HG03108 (cell line): ENCODE measurements at regions not wholly inside any gene's neighbourhood (a gene's known extent, or its start where the extent isn't known, plus 50 kb on each side); places are given as distances from the start of the nearest gene placed in this dataset.

Experiments
- ATAC-seq: cut with Tn5 transposase; IDR thresholded peaks from one replicate; pipeline ENCODE4 v1.9.1; 2021; ENCODE audit warnings: moderate library complexity; ENCODE audit not compliant: unreplicated experiment

GRCh38 chr4:111537871-111538270 lies 607.4 kb upstream of the FAM241A start:
- no peak for ATAC-seq

GRCh38 chr4:111540671-111541070 lies 604.6 kb upstream of the FAM241A start:
- ATAC-seq: no peak

DNA sequence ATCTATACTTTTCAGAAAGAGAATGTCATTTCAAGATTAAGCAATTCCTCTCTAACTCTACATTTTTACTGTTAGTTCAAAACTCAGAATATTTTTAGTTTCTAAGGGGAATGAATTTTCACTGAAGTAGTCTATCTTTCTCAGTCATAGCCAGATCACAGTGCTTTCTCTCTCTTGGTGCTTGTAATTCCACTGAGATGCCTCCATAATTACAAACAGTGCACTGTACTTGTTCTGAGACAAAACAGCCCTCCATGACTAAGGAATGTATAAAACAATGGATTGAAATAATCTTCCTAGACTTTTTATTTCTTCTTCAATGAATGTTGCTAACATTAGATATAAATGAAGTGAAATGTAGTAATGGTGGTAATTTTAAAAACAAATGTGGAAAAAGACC lies 603.2 kb upstream of the FAM241A start:
- ATAC-seq: no peak

DNA sequence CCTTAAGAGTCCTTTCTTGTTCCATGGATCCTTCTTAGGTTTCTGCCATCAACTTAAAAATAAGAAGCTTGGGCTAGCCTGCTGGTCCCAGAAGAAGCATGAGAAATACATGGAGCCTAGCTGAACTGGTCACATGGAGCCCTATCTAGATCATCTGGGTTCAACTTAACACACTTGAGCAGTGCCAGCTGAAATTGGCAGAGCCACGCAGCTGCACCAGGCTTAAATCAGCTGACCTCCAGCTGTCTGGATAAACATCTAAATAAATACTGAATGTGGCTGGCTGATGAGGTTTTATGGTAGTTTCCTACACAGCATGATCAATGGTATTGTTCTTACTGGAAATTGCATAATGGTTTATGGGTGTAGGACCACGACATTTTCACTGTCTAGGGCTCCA lies 598.4 kb upstream of the FAM241A start:
- ATAC-seq: no peak

DNA sequence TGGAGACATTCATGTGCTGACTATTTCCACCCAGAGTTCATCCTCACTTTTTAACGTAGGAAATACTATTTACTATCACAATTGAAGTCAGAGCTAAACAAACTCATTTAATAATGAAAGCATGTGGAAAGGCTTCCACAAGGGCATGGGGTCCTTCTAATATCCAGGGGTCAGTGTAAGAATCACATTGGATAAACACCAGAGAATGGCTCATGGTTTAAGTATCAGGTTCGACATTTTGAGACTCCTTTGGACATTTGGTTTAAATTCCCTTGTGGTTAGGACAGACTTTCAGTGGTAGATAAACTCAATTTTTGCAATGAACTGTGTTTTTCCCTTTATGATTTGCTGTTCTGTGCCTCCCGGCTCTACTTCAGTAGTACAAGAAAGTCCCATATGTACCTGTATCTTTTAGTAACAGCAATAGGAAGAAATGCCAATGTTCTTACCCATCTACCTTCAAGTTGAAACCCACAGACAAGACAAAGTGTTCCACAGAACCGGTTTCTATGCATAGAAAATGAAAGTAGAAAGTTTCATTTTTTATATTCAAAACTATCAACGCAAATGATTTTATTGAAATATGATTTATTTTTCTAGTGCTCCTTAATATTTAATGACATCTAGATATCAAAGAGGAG lies 589.0 kb upstream of the FAM241A start:
- no peak for ATAC-seq

GRCh38 chr4:111556851-111557250 lies 588.4 kb upstream of the FAM241A start:
- no peak for ATAC-seq

DNA sequence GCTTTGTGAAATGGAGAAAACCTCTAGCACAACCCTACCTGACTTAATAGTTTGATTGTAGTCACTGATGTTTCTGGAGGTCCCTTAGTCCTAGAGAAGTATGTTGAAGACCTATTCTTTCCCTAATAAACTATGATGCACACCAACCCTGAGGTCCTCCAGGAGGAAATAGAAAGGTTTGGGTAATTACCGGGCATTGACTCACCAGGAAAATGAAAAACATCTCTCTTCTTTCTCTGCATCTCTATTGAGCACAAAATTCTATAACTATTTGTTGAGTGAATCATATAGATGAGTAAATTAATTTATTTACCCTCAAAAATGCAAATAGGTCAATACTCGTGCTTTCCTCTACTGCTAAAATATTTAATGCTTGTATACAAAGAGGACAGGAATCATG lies 582.4 kb upstream of the FAM241A start:
- ATAC-seq: no peak

- ATAC-seq: no peak
Measured at GRCh38 chr4:111572470-111572869, 572.8 kb upstream of the FAM241A start.

DNA sequence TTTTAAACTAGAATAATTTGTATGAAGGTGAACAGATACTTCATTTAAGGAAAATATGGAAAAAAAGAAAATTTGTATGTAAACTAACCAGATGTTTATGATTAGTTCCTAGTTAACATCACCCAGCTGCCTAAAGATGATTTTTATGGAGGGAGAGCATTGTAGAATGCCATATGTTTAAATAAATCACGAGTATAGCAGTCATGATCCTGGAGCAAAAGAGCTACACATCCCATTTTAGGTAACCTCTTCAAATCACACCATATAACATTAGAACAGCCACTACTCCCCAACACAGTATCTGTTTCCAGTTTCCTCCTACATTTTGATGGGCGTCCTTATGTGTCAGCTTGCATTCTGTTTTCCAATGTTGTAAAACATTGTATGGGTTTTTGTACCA lies 571.9 kb upstream of the FAM241A start:
- no peak for ATAC-seq

DNA sequence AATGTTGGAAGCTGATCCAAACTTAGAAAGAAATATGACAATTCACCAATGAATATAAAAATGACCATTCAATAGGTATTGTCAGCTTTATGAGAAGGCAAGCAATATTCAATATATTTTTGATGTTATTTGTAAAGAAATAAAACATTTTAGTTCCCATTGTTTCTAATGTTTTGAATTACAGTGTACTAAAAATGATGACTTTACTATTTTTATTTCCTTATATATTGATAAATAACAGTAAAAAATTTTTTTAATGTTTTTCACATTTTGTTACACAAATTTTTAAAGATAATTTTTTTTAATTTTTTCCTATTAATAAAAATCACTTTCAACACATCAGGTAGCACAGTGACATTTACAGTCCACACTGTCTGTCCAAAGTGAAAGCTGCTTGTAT lies 565.5 kb upstream of the FAM241A start:
- ATAC-seq: no peak

- ATAC-seq: no peak
Measured at GRCh38 chr4:111595456-111595855, 549.8 kb upstream of the FAM241A start.

DNA sequence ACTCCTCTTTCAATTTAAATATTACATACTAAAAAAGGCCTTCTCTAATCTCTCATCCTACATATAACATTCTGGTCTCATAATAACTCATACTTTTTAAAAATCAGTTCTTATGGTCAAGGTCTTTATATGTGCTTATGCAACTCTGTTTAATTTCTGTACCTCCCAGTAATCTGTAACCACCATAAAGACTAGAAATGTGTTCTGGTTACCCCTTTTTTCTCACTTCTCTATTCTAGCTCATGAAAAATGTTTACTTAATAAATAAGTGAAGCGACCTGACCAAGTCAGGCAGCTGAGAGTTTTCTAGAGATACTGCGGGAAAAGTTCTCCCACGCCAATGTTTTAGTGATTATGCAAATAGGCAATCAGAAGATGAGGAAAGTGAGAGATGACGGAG lies 548.8 kb upstream of the FAM241A start:
- ATAC-seq: no peak

DNA sequence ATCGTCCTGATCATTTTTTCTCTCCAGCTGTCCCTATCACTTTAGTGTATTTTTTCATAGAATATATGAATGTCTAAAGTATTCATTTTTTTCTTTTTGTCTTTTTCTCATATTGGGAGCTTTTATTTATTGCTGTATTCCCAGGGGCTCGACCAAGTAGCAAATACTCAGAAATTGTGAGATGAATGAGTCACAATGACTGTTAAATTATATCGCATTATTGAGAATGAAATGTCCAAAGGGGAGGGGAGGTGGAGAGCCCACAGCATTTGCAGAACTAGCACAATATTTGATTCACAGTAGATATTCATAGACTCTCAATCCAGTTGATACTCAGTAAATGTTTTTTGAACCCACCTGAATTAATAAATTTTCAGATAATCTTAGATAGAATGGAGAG lies 543.6 kb upstream of the FAM241A start:
- no peak for ATAC-seq

GRCh38 chr4:111602848-111603247 lies 542.4 kb upstream of the FAM241A start:
- no peak for ATAC-seq

GRCh38 chr4:111605111-111605510 lies 540.1 kb upstream of the FAM241A start:
- ATAC-seq: no peak

DNA sequence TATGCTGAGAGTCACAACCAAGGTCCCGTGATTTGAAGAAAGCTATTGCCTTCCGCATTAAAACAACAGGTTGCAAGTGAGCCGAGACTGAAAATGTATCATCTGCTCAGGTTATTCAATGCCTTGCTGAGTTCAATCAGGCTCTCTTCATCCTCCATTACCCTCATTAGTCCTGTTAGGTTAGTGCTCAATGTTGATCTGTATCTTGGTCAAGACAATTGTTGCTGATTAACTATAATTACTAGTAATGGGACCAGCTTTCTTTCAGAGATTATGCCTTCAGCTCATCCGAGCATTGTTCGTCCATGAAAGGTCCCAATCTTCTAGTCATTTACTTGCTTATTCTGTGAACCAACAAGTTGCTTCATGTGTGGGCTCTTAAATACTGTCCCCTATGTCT lies 534.6 kb upstream of the FAM241A start:
- no peak for ATAC-seq

DNA sequence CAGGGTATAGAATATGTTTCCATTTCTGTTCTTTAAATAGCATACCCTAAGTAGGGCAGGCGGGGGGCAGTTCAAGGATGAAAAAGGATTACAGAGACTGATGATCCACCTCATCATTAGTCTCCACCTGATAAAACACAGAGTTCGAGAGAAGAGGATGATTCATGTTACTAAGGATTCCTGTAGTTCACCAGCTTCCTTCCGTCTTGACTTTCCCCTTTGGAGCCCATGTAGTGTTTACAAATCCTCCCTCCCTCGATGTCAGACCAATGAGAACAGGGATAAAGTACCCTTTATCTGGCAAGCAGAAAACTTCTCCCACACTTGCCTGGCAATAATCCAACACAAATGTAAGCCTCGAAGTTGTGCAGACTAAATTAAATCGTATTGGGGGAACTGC lies 526.3 kb upstream of the FAM241A start:
- no peak for ATAC-seq

- ATAC-seq: no peak
Measured at GRCh38 chr4:111628437-111628836, 516.8 kb upstream of the FAM241A start.

- no peak for ATAC-seq
Measured at GRCh38 chr4:111630705-111631104, 514.5 kb upstream of the FAM241A start.

DNA sequence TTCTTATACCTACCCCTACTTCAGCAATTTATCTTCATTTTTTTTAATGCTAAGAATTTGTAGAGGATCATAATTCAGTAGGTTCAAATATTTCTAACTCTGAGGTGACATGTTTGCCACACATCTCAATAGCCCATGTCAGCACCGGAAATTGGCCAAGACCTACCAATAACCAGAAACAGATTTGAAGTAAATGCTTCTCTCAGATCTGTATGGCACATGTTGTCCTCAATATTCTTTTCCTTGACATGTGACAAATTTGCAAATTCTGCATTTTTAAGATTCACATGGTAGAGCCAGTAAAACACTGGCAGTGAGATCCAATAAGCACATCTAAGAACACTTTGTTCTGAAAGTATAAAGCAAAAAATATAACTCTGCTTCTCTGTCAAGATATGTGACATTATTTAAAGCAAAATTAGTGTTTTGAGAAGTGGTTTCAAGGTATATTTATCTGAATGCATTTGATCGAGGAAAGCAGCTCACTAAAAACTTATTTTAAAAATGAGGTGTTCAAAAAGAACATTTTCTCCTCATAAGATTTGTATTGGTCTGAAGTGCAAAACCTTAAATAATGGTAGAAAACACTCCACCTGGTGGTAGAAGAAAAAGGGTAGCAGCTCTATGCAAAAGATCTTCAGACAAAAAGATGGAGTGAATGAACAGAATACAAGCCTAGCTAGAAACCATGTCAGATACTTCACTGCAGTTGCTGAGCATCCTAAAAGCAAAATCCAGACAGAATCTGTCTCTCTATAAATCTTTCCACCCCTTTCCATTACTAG lies 513.8 kb upstream of the FAM241A start:
- ATAC-seq: no peak

DNA sequence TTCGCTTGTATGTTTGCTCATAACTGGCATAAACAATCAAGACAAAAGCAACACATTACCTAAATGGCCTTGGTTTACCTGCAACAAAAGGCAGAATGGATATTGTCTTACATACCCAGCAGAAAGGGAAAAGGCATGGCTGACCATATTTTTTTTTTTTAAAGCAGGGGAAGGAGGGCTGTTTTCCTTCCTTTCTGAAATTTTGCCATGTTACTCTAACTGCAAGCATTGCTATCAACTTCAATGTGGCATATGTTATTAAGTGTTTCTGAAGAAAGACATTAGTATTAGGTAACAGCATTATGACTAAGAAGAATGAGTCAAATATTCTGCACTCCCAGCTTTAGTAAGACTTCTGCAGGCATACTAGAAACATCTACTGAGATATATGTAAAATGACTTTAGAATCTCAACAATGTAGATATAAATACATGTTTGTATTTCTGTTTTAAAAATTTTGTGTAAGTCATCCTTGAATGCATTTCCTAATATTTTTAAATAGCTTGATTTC lies 512.6 kb upstream of the FAM241A start:
- no peak for ATAC-seq

DNA sequence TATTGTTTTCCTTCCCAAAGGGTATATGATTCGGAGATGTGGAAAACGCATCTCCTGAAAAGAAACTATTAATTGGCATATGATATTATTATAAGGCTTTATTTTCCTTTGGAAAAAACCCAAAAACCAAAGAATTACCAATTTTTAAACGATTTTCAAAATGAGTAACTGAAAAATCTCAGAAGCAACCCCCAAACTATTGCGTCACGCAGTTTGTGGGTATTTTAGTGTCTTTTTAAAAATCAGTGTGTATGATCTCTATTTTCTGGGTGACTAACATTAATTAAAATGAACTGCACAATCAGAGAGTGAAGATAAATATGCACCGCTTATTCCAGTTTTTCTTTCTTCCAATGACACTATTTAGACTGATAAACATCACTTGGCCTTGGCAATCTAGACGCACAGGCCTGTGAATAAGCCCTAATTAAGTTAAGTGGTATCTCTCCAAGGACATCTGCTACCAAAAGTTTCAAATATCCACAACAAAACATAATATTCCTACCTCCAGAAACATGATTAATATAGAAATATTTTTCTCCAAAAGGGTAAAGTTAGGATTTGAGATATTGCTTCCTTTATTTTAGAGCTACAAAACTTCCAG lies 511.5 kb upstream of the FAM241A start:
- ATAC-seq: no peak
